HG03159 (cell line): ENCODE measurements at regions not wholly inside any gene's neighbourhood (a gene's known extent, or its start where the extent isn't known, plus 50 kb on each side); places are given as distances from the start of the nearest gene placed in this dataset.
"Not testable (repeated sequence)": the region's sequence is repeated elsewhere in the genome, so short reads cannot be mapped to it uniquely, and the experiment has no call there.

Experiments
- ATAC-seq: cut with Tn5 transposase; IDR thresholded peaks from one replicate; pipeline ENCODE4 v1.9.1; 2021; ENCODE audit warnings: mild to moderate bottlenecking, moderate library complexity; ENCODE audit not compliant: unreplicated experiment

GRCh38 chr2:224650815-224651439 lies 65.2 kb downstream of the CCDC195 start:
- no peak for ATAC-seq

DNA sequence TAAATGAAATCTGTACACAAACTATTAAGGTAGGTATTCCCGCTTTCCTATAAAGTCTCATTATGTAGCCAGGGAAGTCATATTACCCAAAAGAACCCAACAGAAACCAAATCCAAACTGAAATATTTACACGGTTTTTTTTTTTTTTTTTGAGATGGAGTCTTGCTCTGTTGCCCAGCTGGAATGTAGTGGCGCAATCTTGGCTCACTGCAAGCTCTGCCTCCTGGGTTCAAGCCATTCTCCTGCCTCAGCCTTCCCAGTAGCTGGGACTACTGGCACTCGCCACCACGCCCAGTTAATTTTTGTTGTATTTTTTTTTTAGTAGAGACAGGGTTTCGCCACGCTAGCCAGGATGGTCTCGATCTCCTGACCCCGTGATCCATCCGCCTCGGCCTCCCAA lies 62.5 kb upstream of the CUL3 start:
- not testable (repeated sequence) for ATAC-seq

GRCh38 chr2:224646242-224646846 lies 61.2 kb upstream of the CUL3 start:
- ATAC-seq = peak; percentile 74

DNA sequence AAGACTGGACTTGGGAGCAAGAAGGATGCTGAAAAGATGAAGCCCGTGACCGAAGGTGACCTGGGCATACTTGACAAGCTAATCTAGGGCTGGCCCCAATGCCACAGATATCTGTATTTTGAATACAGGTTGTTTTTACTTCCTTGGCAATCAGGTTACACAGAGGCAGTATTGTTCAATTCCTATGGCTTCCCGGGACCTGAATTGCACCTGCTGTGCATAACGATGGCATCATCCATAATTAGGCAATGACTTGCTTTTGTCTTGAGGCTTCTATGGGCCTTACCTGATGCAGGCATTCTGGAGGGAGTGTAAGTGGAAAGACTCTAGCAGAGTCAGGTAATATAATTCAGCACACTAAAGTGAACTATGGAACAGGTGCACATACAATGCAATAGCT lies 60.6 kb upstream of the CUL3 start:
- ATAC-seq = peak; percentile 16

DNA sequence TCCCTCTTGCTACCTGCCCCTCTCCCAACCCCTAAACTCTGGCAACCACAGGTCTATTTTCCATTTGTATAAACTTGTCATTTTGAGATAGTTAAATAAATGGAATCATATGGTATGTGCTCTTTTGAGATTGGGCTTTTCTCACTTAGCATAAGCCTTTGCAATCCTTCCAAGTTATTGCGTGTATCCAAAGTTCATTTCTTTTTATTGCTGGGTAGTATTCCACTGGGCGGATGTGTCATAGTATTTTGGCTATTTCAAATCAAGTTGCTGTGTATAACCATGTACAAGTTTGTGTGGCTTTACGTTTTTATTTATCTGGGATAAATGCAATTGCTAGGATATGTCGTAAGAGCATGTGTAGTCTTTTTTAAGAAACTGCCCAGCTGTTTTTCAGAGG lies 55.5 kb upstream of the CUL3 start:
- no peak for ATAC-seq

GRCh38 chr2:224638301-224638823 lies 53.2 kb upstream of the CUL3 start:
- peak; percentile 95 for ATAC-seq
